ENCODE measurements at regions not wholly inside any gene's neighbourhood (a gene's known extent, or its start where the extent isn't known, plus 50 kb on each side); places are given as distances from the start of the nearest gene placed in this dataset.

DNA sequence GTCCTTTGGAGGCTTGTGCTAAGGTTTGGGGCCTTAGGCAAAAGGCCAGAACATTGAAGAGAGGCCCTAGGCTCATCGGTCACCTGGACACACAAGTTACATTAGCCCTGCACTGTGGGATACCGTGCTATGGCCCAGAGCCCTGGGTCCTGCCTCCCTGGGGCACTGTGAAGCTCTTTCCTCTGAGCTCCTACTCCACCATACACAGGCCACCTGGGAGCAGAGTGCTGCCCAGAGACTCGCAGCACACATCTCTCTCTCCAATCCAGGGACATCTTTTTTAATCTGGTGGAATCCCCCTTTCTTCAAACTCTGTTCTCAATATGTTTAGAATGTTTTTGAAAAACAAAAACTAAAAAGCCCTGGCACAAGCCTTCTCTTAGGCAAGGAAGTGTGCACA, 314.2 kb upstream of the RGS6 start:
- no peak overlapping the region for H3K4me3 ChIP-seq
- no peak for ATAC-seq (ENCODE audit: low FRiP score in 2 of 2)

DNA sequence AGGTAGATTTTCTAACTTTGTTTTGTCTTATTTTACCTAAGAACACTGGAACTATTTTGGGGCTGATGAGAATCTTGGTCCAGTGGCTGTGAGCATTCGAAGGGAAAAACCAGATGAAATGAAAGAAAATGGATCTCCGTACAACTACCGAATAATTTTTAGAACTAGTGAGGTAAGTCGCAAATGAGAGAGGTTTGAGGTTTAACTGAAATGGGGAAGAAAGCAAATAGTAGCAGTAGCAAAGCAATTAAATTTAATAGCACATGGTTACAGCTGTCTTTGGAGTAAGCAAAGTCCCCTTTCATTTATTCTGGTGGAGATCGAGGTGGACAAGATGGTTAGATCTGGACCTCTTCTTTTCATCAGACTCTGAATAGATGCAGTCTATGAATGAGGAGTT, 313.5 kb upstream of the RGS6 start:
- H3K27ac ChIP-seq = no peak overlapping the region
- no peak for ATAC-seq (ENCODE audit: low FRiP score in 2 of 2)
- H3K4me1 ChIP-seq = no peaks in the 10 kb centered on the region

More for the DNA sequence above, 314.2 kb upstream of the RGS6 start:
- DNase-seq = no peak
- no peaks in the 10 kb centered on the region for H3K27me3 ChIP-seq
- H3K36me3 ChIP-seq = peaks cover 0 to 3% (median 0%) of the 10 kb centered on the region in 4 donors
- no peaks in the 10 kb centered on the region for H3K4me1 ChIP-seq
- no peak overlapping the region for H3K27ac ChIP-seq
- TF ChIP-seq POLR2A (IDR thresholded peaks at IDR 0.05) = no peak
- TF ChIP-seq POLR2AphosphoS5 (IDR thresholded peaks at IDR 0.05) = no peak
- TF ChIP-seq EP300 (IDR thresholded peaks at IDR 0.05) = no peak
- TF ChIP-seq, protein P1, sequence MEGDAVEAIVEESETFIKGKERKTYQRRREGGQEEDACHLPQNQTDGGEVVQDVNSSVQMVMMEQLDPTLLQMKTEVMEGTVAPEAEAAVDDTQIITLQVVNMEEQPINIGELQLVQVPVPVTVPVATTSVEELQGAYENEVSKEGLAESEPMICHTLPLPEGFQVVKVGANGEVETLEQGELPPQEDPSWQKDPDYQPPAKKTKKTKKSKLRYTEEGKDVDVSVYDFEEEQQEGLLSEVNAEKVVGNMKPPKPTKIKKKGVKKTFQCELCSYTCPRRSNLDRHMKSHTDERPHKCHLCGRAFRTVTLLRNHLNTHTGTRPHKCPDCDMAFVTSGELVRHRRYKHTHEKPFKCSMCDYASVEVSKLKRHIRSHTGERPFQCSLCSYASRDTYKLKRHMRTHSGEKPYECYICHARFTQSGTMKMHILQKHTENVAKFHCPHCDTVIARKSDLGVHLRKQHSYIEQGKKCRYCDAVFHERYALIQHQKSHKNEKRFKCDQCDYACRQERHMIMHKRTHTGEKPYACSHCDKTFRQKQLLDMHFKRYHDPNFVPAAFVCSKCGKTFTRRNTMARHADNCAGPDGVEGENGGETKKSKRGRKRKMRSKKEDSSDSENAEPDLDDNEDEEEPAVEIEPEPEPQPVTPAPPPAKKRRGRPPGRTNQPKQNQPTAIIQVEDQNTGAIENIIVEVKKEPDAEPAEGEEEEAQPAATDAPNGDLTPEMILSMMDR (IDR thresholded peaks at IDR 0.05) = no peak
- H3K9me3 ChIP-seq = no peaks in the 10 kb centered on the region
- 90 to 92% methylated on average over 3 of the region's 3 CpGs for WGBS, 2 donors

DNA sequence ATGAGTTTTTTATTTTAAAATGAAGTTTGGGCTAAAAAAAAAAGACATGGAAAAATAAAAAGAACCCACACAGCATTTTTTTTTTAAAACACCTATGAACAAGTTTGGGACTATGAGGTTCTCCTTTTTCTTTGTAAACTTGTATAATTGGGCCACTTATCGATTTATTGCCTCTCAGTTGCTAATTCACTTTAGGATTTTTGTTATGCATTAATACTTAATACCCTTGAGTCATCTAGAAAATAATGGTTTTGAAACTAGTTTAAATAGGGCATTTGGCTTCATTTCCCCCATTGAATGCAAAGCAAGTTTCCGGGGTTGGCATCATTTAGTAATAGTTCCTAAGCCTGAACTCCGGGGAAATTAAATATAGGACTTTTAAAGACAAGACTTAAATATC, 312.8 kb upstream of the RGS6 start:
- Histone ChIP-seq H3K9me3 (no peaks in the 10 kb centered on the region), H3K27me3 (no peaks in the 10 kb centered on the region), H3K27ac (no peak overlapping the region), H3K4me1 (no peaks in the 10 kb centered on the region), H3K4me3 (no peak overlapping the region), H3K36me3 (peaks cover 0 to 5% (median 0%) of the 10 kb centered on the region in 4 donors)
- no peak for TF ChIP-seq EP300 (IDR thresholded peaks at IDR 0.05)
- TF ChIP-seq POLR2A (IDR thresholded peaks at IDR 0.05) = no peak
- no peak for TF ChIP-seq POLR2AphosphoS5 (IDR thresholded peaks at IDR 0.05)
- TF ChIP-seq, protein P1 (IDR thresholded peaks at IDR 0.05) = no peak
- ATAC-seq (ENCODE audit: low FRiP score in 2 of 2) (no peak), DNase-seq (no peak)
- WGBS, 2 donors = 95 to 96% methylated on average over 3 of the region's 3 CpGs

More for the DNA sequence above, 313.5 kb upstream of the RGS6 start:
- peaks cover 0 to 3% (median 0%) of the 10 kb centered on the region in 4 donors for H3K36me3 ChIP-seq
- 97 to 99% methylated on average over 5 of the region's 5 CpGs for WGBS, 2 donors
- H3K27me3 ChIP-seq = no peaks in the 10 kb centered on the region
- TF ChIP-seq POLR2AphosphoS5 (IDR thresholded peaks at IDR 0.05) (no peak), POLR2A (IDR thresholded peaks at IDR 0.05) (no peak), EP300 (IDR thresholded peaks at IDR 0.05) (no peak)
- TF ChIP-seq, protein P1 (IDR thresholded peaks at IDR 0.05) = no peak
- DNase-seq = no peak
- no peaks in the 10 kb centered on the region for H3K9me3 ChIP-seq
- no peak overlapping the region for H3K4me3 ChIP-seq

DNA sequence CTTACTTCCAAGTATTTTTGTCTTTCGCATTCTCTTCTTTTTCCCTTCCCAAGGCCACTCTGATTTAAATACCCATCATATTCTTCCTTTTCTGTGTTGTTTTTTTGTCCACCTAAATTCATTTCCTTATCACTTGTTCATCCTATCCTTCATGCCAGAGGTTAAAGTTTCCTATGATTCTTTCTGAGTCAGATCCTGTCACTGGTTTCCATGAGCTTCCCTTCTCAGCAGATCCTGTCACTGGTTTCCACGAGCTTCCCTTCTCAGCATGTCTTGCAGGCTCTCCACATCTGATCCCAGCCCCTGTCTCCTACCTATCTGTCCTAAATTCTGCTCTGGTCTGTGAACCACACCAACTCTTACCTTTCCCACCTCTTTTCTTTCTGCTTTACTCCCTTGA, 311.8 kb upstream of the RGS6 start:
- DNase-seq = no peak
- Histone ChIP-seq H3K36me3 (peaks cover 0 to 9% (median 0%) of the 10 kb centered on the region in 4 donors), H3K4me1 (no peaks in the 10 kb centered on the region), H3K4me3 (no peak overlapping the region), H3K27me3 (no peaks in the 10 kb centered on the region), H3K9me3 (no peaks in the 10 kb centered on the region), H3K27ac (no peak overlapping the region)
- no peak for TF ChIP-seq POLR2A (IDR thresholded peaks at IDR 0.05)
- TF ChIP-seq, protein P1 (IDR thresholded peaks at IDR 0.05) = no peak
- no peak for TF ChIP-seq POLR2AphosphoS5 (IDR thresholded peaks at IDR 0.05)
- no peak for TF ChIP-seq EP300 (IDR thresholded peaks at IDR 0.05)
- ATAC-seq (ENCODE audit: low FRiP score in 2 of 2) = no peak
- whole genome bisulfite sequencing, 2 donors = 92 to 94% methylated on average over 2 of the region's 2 CpGs

DNA sequence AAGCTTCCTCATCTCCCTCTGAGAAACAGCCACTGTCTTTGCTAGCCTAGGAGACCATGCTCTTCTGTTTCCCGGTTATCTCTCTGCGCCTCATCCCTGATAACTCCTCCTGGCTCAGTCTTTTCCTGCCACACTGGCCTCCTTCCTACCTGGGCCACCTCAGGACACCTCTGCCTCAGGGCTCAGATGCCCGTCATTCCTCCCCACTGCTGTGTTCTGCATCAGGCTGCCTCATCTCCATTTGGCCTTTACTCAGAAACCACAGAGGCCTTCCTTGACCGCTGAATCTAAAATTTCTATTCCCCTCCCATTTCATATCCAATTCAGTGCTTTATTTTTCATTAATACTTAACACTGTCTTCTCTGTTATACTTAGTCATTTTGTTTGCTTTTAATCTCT, 311.0 kb upstream of the RGS6 start:
- Histone ChIP-seq H3K4me3 (no peak overlapping the region), H3K9me3 (no peaks in the 10 kb centered on the region), H3K27me3 (no peaks in the 10 kb centered on the region), H3K36me3 (peaks cover 0 to 9% (median 0%) of the 10 kb centered on the region in 4 donors), H3K4me1 (no peaks in the 10 kb centered on the region), H3K27ac (no peak overlapping the region)
- TF ChIP-seq POLR2A (IDR thresholded peaks at IDR 0.05) (no peak), POLR2AphosphoS5 (IDR thresholded peaks at IDR 0.05) (no peak), EP300 (IDR thresholded peaks at IDR 0.05) (no peak)
- WGBS, 2 donors = 94 to 95% methylated on average over 4 of the region's 4 CpGs
- ATAC-seq (ENCODE audit: low FRiP score in 2 of 2) (no peak), DNase-seq (no peak)
